Nephron progenitor cell (in vitro differentiated cells): ENCODE measurements at regions not wholly inside any gene's neighbourhood (a gene's known extent, or its start where the extent isn't known, plus 50 kb on each side); places are given as distances from the start of the nearest gene placed in this dataset.

Source experiments
- DNase-seq: peaks from one replicate; pipeline ENCODE4 v3.0.0; 2021
- H3K27ac Mint-ChIP-seq: 2 replicates; pipeline ENCODE4 v1.8.0; 2021; ENCODE audit warnings: mild to moderate bottlenecking, moderate library complexity, mixed read lengths
- H3K27me3 Mint-ChIP-seq: 2 replicates; pipeline ENCODE4 v1.8.0; 2021; ENCODE audit warnings: mild to moderate bottlenecking, low read depth, mixed read lengths; ENCODE audit not compliant: poor library complexity
- H3K36me3 Mint-ChIP-seq: 2 replicates; pipeline ENCODE4 v1.8.0; 2021; ENCODE audit warnings: low read depth, mixed read lengths
- H3K4me1 Mint-ChIP-seq: 2 replicates; pipeline ENCODE4 v1.8.0; 2021; ENCODE audit warnings: mixed read lengths
- H3K4me3 Mint-ChIP-seq: 2 replicates; pipeline ENCODE4 v1.8.0; 2021; ENCODE audit warnings: mild to moderate bottlenecking, moderate library complexity, mixed read lengths
- H3K9me3 Mint-ChIP-seq: 2 replicates; pipeline ENCODE4 v1.8.0; 2021; ENCODE audit warnings: mild to moderate bottlenecking, moderate library complexity, mixed read lengths
- TF ChIP-seq, protein P1 (sequence below): fragments of 200-600 bp; sonication (generic); IDR thresholded peaks from 2 replicates; pipeline ENCODE4 v1.5.0; 2021; ENCODE audit warnings: antibody characterized with exemption

DNA sequence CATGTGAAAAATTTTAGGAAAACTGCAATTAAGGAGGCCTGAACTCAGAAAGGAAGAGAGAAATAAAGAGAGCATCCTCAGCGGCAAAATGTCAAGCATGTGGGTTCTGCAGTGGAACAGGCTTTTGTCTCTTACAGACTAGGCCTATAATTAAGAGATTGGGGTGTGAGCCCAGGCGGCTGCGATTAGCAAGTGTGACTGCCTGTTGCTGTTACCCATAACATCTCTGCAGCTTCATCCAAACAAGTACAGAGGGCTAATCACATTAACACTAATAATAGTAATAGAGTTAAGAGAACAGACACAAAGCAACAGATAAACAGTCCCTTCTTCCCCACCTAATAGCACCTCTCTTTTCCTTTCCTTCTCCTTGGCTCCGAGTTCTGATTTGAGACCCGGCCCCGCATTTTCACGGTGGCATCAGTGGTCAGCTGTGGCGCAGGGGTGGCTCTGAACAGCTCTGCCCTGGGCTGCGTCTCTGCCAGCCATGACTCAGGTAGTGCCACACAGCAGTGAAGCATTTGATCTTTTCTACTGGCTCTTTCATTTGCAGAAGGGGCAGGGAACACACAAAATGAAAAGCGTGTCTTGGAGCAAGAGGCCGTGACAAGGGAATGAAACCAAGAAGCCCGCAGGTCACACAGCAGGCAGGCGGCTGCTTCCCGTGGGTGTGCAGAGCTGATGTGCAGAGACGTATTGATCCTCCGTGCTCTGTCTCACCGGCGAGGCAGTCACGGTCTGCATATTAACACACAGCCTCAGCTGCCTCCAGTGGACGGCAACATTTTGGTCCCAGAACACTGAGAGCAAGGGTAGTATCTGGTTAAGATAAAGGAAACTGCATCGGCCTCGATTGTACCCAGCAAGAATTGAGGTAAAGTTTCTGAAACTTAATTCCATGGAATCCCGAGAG, 103.1 kb downstream of the KLF6 start:
- Mint-ChIP-seq H3K9me3 (no peaks in the 10 kb centered on the region), H3K27me3 (peaks cover 6% of the 10 kb centered on the region), H3K36me3 (no peaks in the 10 kb centered on the region), H3K4me3 (no peak overlapping the region), H3K4me1 (peaks cover 33% of the 10 kb centered on the region), H3K27ac (peak overlapping the region; percentile 50)
- TF ChIP-seq, protein P1, sequence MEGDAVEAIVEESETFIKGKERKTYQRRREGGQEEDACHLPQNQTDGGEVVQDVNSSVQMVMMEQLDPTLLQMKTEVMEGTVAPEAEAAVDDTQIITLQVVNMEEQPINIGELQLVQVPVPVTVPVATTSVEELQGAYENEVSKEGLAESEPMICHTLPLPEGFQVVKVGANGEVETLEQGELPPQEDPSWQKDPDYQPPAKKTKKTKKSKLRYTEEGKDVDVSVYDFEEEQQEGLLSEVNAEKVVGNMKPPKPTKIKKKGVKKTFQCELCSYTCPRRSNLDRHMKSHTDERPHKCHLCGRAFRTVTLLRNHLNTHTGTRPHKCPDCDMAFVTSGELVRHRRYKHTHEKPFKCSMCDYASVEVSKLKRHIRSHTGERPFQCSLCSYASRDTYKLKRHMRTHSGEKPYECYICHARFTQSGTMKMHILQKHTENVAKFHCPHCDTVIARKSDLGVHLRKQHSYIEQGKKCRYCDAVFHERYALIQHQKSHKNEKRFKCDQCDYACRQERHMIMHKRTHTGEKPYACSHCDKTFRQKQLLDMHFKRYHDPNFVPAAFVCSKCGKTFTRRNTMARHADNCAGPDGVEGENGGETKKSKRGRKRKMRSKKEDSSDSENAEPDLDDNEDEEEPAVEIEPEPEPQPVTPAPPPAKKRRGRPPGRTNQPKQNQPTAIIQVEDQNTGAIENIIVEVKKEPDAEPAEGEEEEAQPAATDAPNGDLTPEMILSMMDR, result no peak
- DNase-seq, result peak; percentile 30

DNA sequence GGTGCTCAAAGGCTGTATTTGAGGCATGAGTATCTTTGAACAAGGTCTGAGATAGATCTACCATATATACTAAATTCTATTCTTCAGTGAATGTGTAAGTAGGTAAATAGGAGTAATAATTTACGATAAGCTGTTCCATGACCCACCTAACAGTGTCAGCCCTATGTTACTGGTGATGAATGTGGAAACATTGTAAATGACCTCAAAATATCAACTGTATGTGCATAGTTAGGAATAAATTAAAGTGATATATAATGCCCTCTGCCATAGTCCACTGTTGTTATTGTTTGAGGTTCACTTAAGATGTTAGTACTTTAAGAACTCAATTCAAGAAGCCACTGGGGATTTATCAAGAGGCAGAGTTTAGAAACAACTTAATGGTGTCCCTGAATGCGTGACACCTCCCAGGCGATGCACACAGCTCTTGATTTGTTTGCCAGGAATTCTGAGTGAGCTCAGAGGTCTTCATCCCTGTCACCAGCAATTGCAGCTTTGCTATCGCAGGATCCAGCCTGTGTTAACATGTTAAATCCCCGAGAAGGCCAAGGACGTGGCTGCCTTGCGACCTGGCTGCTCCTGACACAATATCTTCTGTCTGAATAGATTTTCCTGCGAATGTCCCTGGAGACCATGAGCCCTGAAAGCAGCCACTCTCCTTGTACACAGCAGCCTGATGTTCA, 104.9 kb downstream of the KLF6 start:
- peaks cover 10% of the 10 kb centered on the region for H3K27me3 Mint-ChIP-seq
- no peak for DNase-seq
- TF ChIP-seq, protein P1, result no peak
- no peaks in the 10 kb centered on the region for H3K36me3 Mint-ChIP-seq
- peaks cover 27% of the 10 kb centered on the region for H3K4me1 Mint-ChIP-seq
- no peak overlapping the region for H3K4me3 Mint-ChIP-seq
- no peaks in the 10 kb centered on the region for H3K9me3 Mint-ChIP-seq
- no peak overlapping the region for H3K27ac Mint-ChIP-seq

DNA sequence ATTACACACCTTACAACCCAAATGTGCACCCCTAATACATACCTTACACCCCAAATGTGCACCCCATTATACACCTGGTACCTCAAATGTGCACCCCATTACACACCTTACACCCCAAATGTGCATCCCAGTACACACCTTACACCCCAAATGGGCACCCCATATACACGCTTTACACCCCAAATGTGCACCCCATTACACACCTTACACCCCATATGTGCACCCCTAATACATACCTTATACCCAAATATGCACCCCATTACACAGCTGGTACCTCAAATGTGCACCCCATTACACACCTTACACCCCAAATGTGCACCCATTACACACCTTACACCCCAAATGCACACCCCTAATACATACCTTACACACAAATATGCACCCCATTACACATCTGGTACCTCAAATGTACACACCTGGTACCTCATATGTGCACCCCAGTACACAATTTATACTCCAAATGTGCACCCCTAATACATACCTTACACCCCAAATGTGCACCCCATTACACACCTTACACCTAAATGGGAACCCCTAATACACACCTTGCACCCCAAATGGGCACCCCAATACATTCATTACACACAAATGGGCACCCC, 106.3 kb downstream of the KLF6 start:
- peaks cover 16% of the 10 kb centered on the region for H3K4me1 Mint-ChIP-seq
- no peaks in the 10 kb centered on the region for H3K36me3 Mint-ChIP-seq
- no peak overlapping the region for H3K27ac Mint-ChIP-seq
- H3K4me3 Mint-ChIP-seq, result no peak overlapping the region
- DNase-seq, result no peak
- H3K27me3 Mint-ChIP-seq, result peaks cover 7% of the 10 kb centered on the region
- peaks cover 4% of the 10 kb centered on the region for H3K9me3 Mint-ChIP-seq
- TF ChIP-seq, protein P1, result no peak

DNA sequence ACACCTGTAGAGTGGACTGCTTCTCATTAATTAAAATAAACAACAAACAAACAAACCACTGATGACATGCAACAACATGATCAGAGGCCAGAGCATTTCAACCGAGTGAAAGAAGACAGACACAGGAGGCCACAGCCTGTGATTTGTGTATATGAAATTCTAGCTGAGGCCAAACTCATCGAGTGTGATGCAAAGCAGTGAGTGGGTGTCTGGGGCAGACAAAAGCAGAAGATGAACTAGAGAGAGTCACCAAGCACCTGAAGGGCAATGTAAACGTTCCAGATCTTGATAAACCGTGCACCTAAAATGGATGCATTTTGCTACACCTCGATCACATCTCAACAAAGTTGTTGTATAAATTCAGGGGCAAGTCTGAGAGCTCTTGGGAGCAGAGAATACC, 108.4 kb downstream of the KLF6 start:
- DNase-seq, result no peak
- no peak overlapping the region for H3K4me3 Mint-ChIP-seq
- TF ChIP-seq, protein P1, result no peak
- peaks cover 4% of the 10 kb centered on the region for H3K9me3 Mint-ChIP-seq
- no peaks in the 10 kb centered on the region for H3K36me3 Mint-ChIP-seq
- H3K4me1 Mint-ChIP-seq, result peaks cover 6% of the 10 kb centered on the region
- H3K27me3 Mint-ChIP-seq, result peaks cover 7% of the 10 kb centered on the region
- H3K27ac Mint-ChIP-seq, result no peak overlapping the region

DNA sequence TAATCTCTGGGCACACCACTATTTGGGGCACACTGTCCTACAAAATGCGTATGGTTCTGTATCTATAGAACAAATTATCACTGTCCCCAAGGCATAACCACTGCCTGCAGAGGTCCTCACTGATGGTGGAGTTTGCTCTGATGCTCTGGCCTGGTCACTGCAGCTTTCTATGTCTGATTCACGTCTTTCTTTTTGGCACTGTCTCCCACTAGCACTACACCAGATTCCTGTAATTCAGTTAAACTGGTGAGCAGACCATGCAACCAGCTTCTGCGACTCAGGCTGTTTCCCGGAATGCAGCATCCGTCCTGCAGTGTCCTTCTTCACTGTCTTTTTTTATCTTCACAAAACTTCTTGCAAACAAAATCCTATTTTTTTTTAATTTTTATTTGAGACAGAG, 112.8 kb downstream of the KLF6 start:
- TF ChIP-seq, protein P1, result no peak
- no peak for DNase-seq
- Mint-ChIP-seq H3K4me1 (peaks cover 43% of the 10 kb centered on the region), H3K9me3 (peaks cover 4% of the 10 kb centered on the region), H3K4me3 (no peak overlapping the region), H3K36me3 (no peaks in the 10 kb centered on the region), H3K27me3 (peaks cover 13% of the 10 kb centered on the region), H3K27ac (no peak overlapping the region)
